Fibroblast of skin of right quadriceps (primary cell): ENCODE measurements at regions not wholly inside any gene's neighbourhood (a gene's known extent, or its start where the extent isn't known, plus 50 kb on each side); places are given as distances from the start of the nearest gene placed in this dataset.
"Not testable (repeated sequence)": the region's sequence is repeated elsewhere in the genome, so short reads cannot be mapped to it uniquely, and the experiment has no call there.

ENCODE experiments used
- DNase-seq: peaks from one replicate; pipeline ENCODE4 v3.0.0-alpha.2; 2013

GRCh38 chr12:90828621-90829020, 126.4 kb downstream of the CCER1 start:
- no peak for DNase-seq

- DNase-seq: no peak
These were observed 127.4 kb downstream of the CCER1 start for GRCh38 chr12:90827567-90827966.

GRCh38 chr12:90826036-90826435, 128.9 kb downstream of the CCER1 start:
- DNase-seq: no peak

- DNase-seq: no peak
These were observed 131.1 kb downstream of the CCER1 start for GRCh38 chr12:90823859-90824258.

GRCh38 chr12:90819709-90820108, 135.3 kb downstream of the CCER1 start:
- DNase-seq: no peak

- peak; percentile 40 for DNase-seq
These were observed 138.5 kb downstream of the CCER1 start for GRCh38 chr12:90816353-90817089.

- no peak for DNase-seq
These were observed 145.0 kb downstream of the CCER1 start for GRCh38 chr12:90809940-90810339.

- no peak for DNase-seq
These were observed 146.4 kb downstream of the CCER1 start for GRCh38 chr12:90808568-90808967.

GRCh38 chr12:90802727-90803126, 152.2 kb downstream of the CCER1 start:
- no peak for DNase-seq

GRCh38 chr12:90801776-90802175, 153.2 kb downstream of the CCER1 start:
- peak; percentile 64 for DNase-seq

GRCh38 chr12:90794212-90794611, 160.8 kb downstream of the CCER1 start:
- DNase-seq: no peak

GRCh38 chr12:90792718-90793117, 162.3 kb downstream of the CCER1 start:
- DNase-seq: not testable (repeated sequence)

- DNase-seq: peak; percentile 2
These were observed 163.5 kb downstream of the CCER1 start for GRCh38 chr12:90791445-90791844.

GRCh38 chr12:90790747-90791146, 164.2 kb downstream of the CCER1 start:
- DNase-seq: no peak

GRCh38 chr12:90773491-90773890, 181.5 kb downstream of the CCER1 start:
- DNase-seq: peak; percentile 52

- no peak for DNase-seq
These were observed 184.1 kb downstream of the CCER1 start for GRCh38 chr12:90770861-90771260.

- no peak for DNase-seq
These were observed 197.0 kb downstream of the CCER1 start for GRCh38 chr12:90757957-90758356.

GRCh38 chr12:90745211-90745610, 209.8 kb downstream of the CCER1 start:
- no peak for DNase-seq

- no peak for DNase-seq
These were observed 213.4 kb downstream of the CCER1 start for GRCh38 chr12:90741611-90742010.

GRCh38 chr12:90729736-90730135, 225.2 kb downstream of the CCER1 start:
- DNase-seq: peak; percentile 1

GRCh38 chr12:90712671-90713070, 242.3 kb downstream of the CCER1 start:
- DNase-seq: peak; percentile 3

GRCh38 chr12:90710711-90711110, 244.3 kb downstream of the CCER1 start:
- DNase-seq: no peak

GRCh38 chr12:90706036-90706435, 248.9 kb downstream of the CCER1 start:
- DNase-seq: no peak

GRCh38 chr12:90695415-90695814, 259.6 kb downstream of the CCER1 start:
- DNase-seq: peak; percentile 4

- DNase-seq: no peak
These were observed 264.9 kb downstream of the CCER1 start for GRCh38 chr12:90690120-90690519.
